IPS-18a (cell line): ENCODE measurements at regions not wholly inside any gene's neighbourhood (a gene's known extent, or its start where the extent isn't known, plus 50 kb on each side); places are given as distances from the start of the nearest gene placed in this dataset.

ENCODE experiments used
- H3K27ac ChIP-seq: one replicate; pipeline ENCODE4 v1.5.1; 2013; ENCODE audit warnings: low read length
- H3K27me3 ChIP-seq: one replicate; pipeline ENCODE4 v1.6.1; 2013; ENCODE audit warnings: mild to moderate bottlenecking, low read length; ENCODE audit not compliant: control insufficient read depth, insufficient read depth
- H3K36me3 ChIP-seq: one replicate; pipeline ENCODE4 v1.6.1; 2013; ENCODE audit warnings: low read depth, low read length; ENCODE audit not compliant: control insufficient read depth
- H3K4me1 ChIP-seq: one replicate; pipeline ENCODE4 v1.6.1; 2013; ENCODE audit warnings: low read depth, low read length; ENCODE audit not compliant: control insufficient read depth
- H3K4me3 ChIP-seq: one replicate; pipeline ENCODE4 v1.5.1; 2013; ENCODE audit warnings: low read length
- H3K9ac ChIP-seq: one replicate; pipeline ENCODE4 v1.6.1; 2013; ENCODE audit warnings: mild to moderate bottlenecking, low read length, moderate library complexity
- H3K9me3 ChIP-seq: one replicate; pipeline ENCODE4 v1.6.1; 2013; ENCODE audit warnings: low read depth, low read length; ENCODE audit not compliant: control insufficient read depth

GRCh38 chr2:176702131-176702530, 432.9 kb downstream of the MTX2 start:
- no peaks in the 10 kb centered on the region for H3K27me3 ChIP-seq

DNA sequence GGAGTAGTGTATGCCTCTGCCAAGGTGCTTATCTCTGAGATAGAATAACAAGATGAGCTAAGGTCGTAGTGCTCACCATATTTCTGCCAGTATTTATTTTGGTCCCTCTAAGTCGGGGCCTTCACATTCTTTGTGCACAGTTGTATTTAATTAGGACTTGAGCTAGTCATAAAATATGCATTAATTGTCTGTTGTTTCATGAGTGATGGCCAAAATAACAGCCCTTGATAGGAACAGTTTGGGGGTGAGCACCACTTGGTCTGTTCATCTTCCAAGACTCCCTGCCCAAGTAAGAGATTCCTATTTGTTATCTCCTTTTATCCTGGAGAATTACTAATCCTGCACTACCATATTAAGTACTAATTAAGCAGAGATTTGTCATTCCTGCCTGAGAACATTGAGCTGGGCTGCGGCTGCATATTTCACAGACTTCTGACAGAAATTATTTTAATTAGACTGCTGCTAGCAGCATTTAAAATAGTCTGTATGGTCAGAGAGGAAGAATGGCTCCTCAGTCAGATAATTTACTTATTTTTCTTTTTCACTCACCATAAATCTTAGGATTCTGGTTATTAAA, 435.1 kb downstream of the MTX2 start:
- Histone ChIP-seq H3K36me3 (no peaks in the 10 kb centered on the region), H3K4me3 (no peak overlapping the region), H3K4me1 (no peaks in the 10 kb centered on the region), H3K9me3 (no peaks in the 10 kb centered on the region), H3K27me3 (no peaks in the 10 kb centered on the region), H3K9ac (no peak overlapping the region), H3K27ac (no peak overlapping the region)

More at GRCh38 chr2:176702131-176702530, 432.9 kb downstream of the MTX2 start:
- Histone ChIP-seq H3K9me3 (no peaks in the 10 kb centered on the region), H3K4me3 (no peak overlapping the region), H3K4me1 (no peaks in the 10 kb centered on the region), H3K9ac (no peak overlapping the region), H3K36me3 (no peaks in the 10 kb centered on the region), H3K27ac (no peak overlapping the region)

- H3K27me3 ChIP-seq = no peaks in the 10 kb centered on the region
- H3K27ac ChIP-seq = no peak overlapping the region
- H3K9ac ChIP-seq = no peak overlapping the region
- H3K9me3 ChIP-seq = no peaks in the 10 kb centered on the region
- no peaks in the 10 kb centered on the region for H3K36me3 ChIP-seq
- no peaks in the 10 kb centered on the region for H3K4me1 ChIP-seq
- H3K4me3 ChIP-seq = no peak overlapping the region
Observed at GRCh38 chr2:176709149-176709951, 440.1 kb downstream of the MTX2 start.

DNA sequence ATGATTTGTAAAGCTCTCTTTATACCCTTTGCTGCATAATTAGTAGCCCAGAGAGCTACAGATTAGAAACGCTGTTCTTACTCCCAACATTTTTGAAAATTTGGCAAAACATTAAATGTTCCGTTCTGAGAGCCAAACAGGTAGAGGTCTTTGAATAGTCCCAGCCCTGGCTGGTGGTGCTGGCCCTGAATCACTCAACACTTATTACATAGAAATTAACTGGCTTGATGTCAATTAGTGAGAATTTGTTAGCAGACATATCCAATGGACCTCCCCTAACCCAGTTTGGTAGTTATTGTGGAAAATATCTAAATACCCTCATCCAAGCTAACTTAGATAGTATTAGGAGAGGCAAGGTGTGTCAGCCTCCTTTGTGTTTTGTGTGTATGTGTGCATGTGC, 440.7 kb downstream of the MTX2 start:
- Histone ChIP-seq H3K4me3 (no peak overlapping the region), H3K4me1 (no peaks in the 10 kb centered on the region), H3K27ac (no peak overlapping the region), H3K9me3 (no peaks in the 10 kb centered on the region), H3K36me3 (no peaks in the 10 kb centered on the region), H3K27me3 (no peaks in the 10 kb centered on the region), H3K9ac (no peak overlapping the region)

DNA sequence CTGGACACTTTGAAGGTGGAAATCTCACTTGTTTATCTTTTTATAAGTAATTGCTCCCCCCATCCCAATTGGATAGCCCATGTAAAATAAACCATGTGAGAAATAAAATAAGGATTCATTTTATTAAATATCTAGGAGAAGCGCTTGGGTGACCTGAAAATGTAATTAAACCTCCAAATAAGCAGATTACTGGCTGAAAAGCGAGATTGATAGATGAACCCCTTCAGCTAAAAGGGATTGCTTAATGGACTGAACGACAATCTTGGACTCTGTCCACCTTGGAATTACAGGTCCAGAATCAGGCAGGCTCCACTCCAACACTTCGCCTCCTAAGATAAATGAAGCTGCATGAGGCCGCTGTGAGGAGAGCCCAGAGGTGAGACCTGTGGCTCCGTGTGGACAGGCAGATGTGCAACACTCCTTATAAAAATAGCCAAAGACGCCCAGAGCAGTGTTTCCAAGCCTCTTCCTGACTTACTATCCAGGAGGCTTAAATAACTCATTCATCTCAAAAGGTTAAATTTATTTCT, 441.5 kb downstream of the MTX2 start:
- H3K4me1 ChIP-seq = no peaks in the 10 kb centered on the region
- H3K36me3 ChIP-seq = no peaks in the 10 kb centered on the region
- no peak overlapping the region for H3K9ac ChIP-seq
- H3K9me3 ChIP-seq = no peaks in the 10 kb centered on the region
- no peak overlapping the region for H3K4me3 ChIP-seq
- H3K27ac ChIP-seq = no peak overlapping the region
- H3K27me3 ChIP-seq = no peaks in the 10 kb centered on the region

DNA sequence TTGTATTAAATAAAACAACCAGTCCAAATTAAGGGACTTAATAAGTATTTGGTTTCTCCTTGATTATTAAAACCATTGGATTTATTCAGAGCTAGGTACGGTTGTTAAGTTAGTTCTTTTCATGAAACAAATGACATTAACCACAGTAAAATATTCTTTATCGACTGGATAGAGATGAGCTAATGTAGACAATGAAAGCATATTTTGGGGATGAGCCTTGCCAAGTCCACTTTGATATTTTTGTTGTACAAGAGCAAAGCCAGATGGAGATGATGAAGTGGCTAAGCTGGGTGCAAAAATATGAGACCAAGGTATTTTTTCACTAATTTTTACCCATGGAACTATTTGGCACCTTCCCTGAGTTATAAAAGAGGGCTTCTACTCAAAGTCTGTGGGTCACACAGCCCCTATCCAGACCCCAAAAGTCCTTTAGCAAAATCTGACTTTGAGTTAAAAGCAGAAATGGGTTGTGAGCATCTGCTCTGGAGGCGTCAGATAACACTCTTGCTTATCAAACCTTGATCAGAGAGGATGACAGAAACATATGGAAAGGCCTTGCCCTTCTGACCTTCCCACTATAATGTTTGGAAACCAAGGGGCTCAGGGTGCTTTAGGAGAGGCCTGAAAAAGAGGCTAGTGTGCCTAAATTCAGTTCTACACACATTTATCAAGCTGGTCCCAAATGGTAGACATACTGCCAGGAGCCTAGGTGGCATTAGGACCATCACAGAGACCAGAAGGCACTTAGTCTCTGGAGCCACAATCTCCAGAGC, 456.8 kb downstream of the MTX2 start:
- H3K9me3 ChIP-seq = no peaks in the 10 kb centered on the region
- H3K27me3 ChIP-seq = no peaks in the 10 kb centered on the region
- no peak overlapping the region for H3K9ac ChIP-seq
- H3K4me3 ChIP-seq = no peak overlapping the region
- no peaks in the 10 kb centered on the region for H3K36me3 ChIP-seq
- H3K4me1 ChIP-seq = no peaks in the 10 kb centered on the region
- H3K27ac ChIP-seq = no peak overlapping the region

DNA sequence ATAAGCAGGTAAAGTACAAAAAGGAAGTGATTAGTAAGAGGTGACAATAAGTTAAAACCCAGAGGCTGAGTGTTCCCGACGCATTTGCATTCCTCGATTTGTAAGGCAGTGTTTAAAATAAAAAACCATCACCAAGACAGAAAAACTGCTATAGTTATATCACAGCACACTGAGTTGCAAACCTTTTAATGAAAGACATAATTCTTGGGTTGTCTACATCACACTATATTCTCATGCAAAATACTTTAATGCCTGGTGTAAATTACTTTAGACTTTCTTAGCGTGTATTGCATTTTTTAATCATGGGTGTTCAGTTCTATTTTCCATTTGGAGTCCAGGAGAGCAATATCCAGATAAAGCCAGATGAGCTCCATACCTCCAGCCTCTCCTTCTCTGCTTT, 458.5 kb downstream of the MTX2 start:
- Histone ChIP-seq H3K4me3 (no peak overlapping the region), H3K36me3 (no peaks in the 10 kb centered on the region), H3K27ac (no peak overlapping the region), H3K27me3 (no peaks in the 10 kb centered on the region), H3K4me1 (no peaks in the 10 kb centered on the region), H3K9me3 (no peaks in the 10 kb centered on the region), H3K9ac (no peak overlapping the region)

GRCh38 chr2:176729706-176730569, 460.7 kb downstream of the MTX2 start:
- H3K4me1 ChIP-seq = no peaks in the 10 kb centered on the region
- H3K27ac ChIP-seq = no peak overlapping the region
- no peak overlapping the region for H3K4me3 ChIP-seq
- no peaks in the 10 kb centered on the region for H3K9me3 ChIP-seq
- H3K27me3 ChIP-seq = no peaks in the 10 kb centered on the region
- H3K9ac ChIP-seq = no peak overlapping the region
- no peaks in the 10 kb centered on the region for H3K36me3 ChIP-seq

GRCh38 chr2:176732780-176733179, 463.5 kb downstream of the MTX2 start:
- Histone ChIP-seq H3K36me3 (no peaks in the 10 kb centered on the region), H3K4me3 (no peak overlapping the region), H3K27me3 (no peaks in the 10 kb centered on the region), H3K9ac (no peak overlapping the region), H3K4me1 (no peaks in the 10 kb centered on the region), H3K9me3 (no peaks in the 10 kb centered on the region), H3K27ac (no peak overlapping the region)

- H3K9ac ChIP-seq = no peak overlapping the region
- no peaks in the 10 kb centered on the region for H3K4me1 ChIP-seq
- no peak overlapping the region for H3K4me3 ChIP-seq
- no peaks in the 10 kb centered on the region for H3K27me3 ChIP-seq
- H3K36me3 ChIP-seq = no peaks in the 10 kb centered on the region
- H3K9me3 ChIP-seq = no peaks in the 10 kb centered on the region
- no peak overlapping the region for H3K27ac ChIP-seq
Observed at GRCh38 chr2:176733698-176734430, 464.6 kb downstream of the MTX2 start.
